AG04450 (cell line): ENCODE measurements at regions not wholly inside any gene's neighbourhood (a gene's known extent, or its start where the extent isn't known, plus 50 kb on each side); places are given as distances from the start of the nearest gene placed in this dataset.

Source experiments
- CTCF ChIA-PET: fragments of 300-600, 350-600 bp; formaldehyde crosslinking; extraction: SDS; loops from one replicate; lab custom pipeline; 2022; ENCODE audit warnings: antibody characterized with exemption, inconsistent platforms; lab: Charles Lee
- POLR2A ChIA-PET: fragments of 350-600 bp; formaldehyde crosslinking; extraction: SDS; loops from one replicate; lab custom pipeline; 2021; ENCODE audit warnings: antibody characterized with exemption, inconsistent platforms; lab: Yijun Ruan, JAX
- DNase-seq: peaks from one replicate; pipeline ENCODE4 v3.0.0-alpha.2; 2011; ENCODE audit warnings: low read depth, low spot score
- H3K27ac ChIP-seq: one replicate; pipeline ENCODE4 v1.5.1; 2012; ENCODE audit warnings: low read depth, low read length, control low read depth
- H3K27me3 ChIP-seq: one replicate; pipeline ENCODE4 v1.6.0; 2012; ENCODE audit warnings: low read length; ENCODE audit not compliant: control insufficient read depth, insufficient read depth
- H3K4me3 ChIP-seq: 2 replicates; pipeline ENCODE4 v1.5.1; 2011; ENCODE audit warnings: mild to moderate bottlenecking, low read depth, low read length, control low read depth
- H3K9me3 ChIP-seq: 2 replicates; pipeline ENCODE4 v1.5.1; 2012; ENCODE audit warnings: low read length; ENCODE audit not compliant: control insufficient read depth, insufficient read depth
- TF ChIP-seq, protein P1 (sequence below): IDR thresholded peaks from 2 replicates; pipeline ENCODE4 v1.5.1; 2011; ENCODE audit warnings: low read depth, low read length, control low read depth, inconsistent platforms

DNA sequence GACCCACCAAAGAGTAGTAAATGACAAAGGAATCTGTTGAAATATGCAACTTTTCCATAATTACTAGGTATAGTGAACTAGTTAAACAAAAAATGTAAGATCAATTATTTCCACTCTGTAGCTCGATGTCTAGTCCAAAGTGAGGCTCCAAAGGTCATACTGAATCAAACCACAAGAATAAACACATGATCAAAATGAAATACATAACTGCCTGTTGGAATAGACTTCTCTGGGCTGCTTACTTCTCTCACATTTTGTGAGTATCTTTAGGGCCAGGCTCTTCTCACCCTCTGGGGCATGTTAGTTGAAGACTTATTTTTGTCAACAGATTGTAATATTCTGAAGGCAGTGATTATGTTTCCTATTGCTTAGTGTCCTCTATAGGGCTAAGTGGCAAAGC, 103.7 kb upstream of the TMEM170B start:
- TF ChIP-seq, protein P1, sequence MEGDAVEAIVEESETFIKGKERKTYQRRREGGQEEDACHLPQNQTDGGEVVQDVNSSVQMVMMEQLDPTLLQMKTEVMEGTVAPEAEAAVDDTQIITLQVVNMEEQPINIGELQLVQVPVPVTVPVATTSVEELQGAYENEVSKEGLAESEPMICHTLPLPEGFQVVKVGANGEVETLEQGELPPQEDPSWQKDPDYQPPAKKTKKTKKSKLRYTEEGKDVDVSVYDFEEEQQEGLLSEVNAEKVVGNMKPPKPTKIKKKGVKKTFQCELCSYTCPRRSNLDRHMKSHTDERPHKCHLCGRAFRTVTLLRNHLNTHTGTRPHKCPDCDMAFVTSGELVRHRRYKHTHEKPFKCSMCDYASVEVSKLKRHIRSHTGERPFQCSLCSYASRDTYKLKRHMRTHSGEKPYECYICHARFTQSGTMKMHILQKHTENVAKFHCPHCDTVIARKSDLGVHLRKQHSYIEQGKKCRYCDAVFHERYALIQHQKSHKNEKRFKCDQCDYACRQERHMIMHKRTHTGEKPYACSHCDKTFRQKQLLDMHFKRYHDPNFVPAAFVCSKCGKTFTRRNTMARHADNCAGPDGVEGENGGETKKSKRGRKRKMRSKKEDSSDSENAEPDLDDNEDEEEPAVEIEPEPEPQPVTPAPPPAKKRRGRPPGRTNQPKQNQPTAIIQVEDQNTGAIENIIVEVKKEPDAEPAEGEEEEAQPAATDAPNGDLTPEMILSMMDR = no peak
- DNase-seq = no peak
- ChIA-PET CTCF (interaction anchor here (1.9 kb wide), 1 partner anchor 62 kb away, joined by 9 read pairs; no protein-coding TSS in a partner anchor), POLR2A (no interaction called here)
- no peak overlapping the region for H3K4me3 ChIP-seq
- H3K9me3 ChIP-seq = no peaks in the 10 kb centered on the region
- no peaks in the 10 kb centered on the region for H3K27me3 ChIP-seq
- no peak overlapping the region for H3K27ac ChIP-seq

DNA sequence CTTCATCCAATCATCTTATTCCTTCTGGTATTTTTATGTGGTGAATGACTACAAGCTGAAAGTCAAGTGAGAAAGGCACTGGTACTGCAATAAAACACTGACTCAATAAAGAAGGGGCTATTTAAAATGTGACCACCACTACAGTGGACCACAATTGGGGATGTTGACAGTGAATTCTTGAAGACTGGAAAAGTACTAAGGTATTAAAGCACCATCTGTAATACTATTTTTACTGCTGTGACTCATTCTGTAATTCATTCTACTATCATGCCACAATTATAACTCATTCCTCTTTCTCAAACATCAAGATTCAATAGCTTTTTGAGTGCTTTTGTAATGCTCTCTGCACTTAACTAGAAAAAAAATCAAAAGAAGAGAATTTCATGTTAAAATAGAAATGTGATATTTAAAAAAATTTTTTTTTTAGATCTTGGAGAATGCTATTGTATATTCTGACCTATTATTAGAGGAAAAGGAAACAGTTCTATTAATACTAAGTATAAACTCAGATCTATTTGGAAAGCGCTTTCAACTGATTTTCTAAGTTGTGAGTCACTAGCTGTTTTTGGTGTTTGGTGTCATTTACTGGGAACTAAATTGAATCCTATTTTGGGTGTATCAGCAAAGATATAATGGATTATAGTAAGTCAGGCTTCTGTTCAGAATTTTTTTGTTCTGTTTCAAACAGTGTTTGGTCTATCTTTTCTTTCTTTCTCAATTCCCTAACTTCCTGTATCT, 104.7 kb upstream of the TMEM170B start:
- Histone ChIP-seq H3K27ac (no peak overlapping the region), H3K27me3 (no peaks in the 10 kb centered on the region), H3K4me3 (no peak overlapping the region), H3K9me3 (no peaks in the 10 kb centered on the region)
- DNase-seq = no peak
- ChIA-PET POLR2A (no interaction called here), CTCF (interaction anchor here (0.6 to 3.9 kb wide), 5 partner anchors 37 to 289 kb away, joined by 3 to 15 read pairs (median 5); no protein-coding TSS in a partner anchor)
- TF ChIP-seq, protein P1 = no peak

DNA sequence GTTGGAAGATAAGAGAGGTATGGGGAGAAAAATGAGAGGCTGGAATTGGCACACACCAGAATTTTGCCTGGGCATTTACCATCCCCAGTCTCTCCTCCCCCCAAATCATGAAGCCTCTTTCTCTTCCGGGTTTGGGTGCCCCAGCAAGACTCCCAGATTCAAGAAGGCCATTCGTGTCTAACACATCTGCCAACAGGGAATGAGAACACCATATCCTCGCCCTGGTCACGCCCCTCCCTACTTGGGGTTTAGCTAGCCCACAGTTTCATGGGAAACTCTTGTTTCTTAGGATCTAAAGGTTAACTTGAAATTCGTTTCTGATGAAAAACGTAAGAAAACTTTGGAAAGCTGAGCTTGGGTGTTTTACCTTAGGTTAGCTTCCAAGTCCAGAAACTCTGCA, 105.5 kb upstream of the TMEM170B start:
- no peaks in the 10 kb centered on the region; the same call in 1 of the 2 replicates for H3K9me3 ChIP-seq
- no peak overlapping the region for H3K4me3 ChIP-seq
- no peaks in the 10 kb centered on the region for H3K27me3 ChIP-seq
- DNase-seq = no peak
- TF ChIP-seq, protein P1 = no peak
- CTCF ChIA-PET = interaction anchor here (0.6 to 3.9 kb wide), 4 partner anchors 37 to 477 kb away, joined by 3 to 15 read pairs (median 4); no protein-coding TSS in a partner anchor
- H3K27ac ChIP-seq = no peak overlapping the region
- POLR2A ChIA-PET = interaction anchor here (0.5 kb wide), 1 partner anchor 201 kb away, joined by 4 read pairs; no protein-coding TSS in a partner anchor

DNA sequence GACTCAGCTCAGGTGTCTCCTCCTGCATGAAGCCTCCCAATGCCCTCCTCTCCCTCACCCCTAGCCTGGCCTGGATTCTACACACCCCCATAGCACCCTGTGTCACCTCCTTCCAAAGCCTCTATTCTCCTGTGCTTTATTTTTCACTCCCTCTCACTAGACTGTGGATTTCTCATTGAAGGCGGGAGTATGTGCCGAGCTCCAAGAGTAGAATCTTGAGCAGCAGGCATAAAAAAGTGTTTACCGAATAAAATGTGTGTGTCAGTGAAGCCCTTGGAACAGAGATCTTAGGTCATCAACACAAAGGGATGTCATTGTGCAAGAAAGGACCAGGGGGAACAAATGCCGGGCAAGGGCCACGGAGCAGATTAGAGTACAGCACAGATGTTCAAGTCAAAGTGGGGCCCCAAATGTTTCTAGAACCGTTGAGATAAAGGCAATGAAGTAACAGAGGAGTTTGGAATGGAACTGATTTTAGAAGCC, 106.1 kb upstream of the TMEM170B start:
- TF ChIP-seq, protein P1 = no peak
- no peak for DNase-seq
- H3K9me3 ChIP-seq = no peaks in the 10 kb centered on the region; the same call in 1 of the 2 replicates
- ChIA-PET POLR2A (interaction anchor here (0.5 kb wide), 1 partner anchor 200 kb away, joined by 4 read pairs; no protein-coding TSS in a partner anchor), CTCF (interaction anchor here (1.0 to 3.9 kb wide), 2 partner anchors 64 to 477 kb away, joined by 3 to 15 read pairs; no protein-coding TSS in a partner anchor)
- no peak overlapping the region for H3K27ac ChIP-seq
- H3K4me3 ChIP-seq = no peak overlapping the region
- H3K27me3 ChIP-seq = no peaks in the 10 kb centered on the region

DNA sequence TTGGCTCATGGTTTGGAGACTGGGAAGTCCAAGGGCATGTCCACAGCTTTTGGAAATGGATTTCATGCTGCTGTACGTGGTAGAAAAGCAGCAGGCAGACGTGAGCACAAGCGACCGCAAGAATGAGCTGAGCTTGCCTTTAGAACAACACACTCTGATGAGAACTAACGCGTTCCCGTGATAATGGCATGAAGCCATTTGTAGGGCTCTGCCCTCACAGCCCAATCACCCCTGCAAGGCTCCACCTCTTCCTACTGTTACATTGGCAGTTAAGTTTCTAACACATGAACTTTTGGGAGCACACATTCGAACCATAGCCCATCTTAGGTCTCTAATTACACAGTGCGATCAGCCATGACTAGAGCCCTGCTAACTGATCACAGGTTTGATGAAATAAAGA, 107.5 kb upstream of the TMEM170B start:
- CTCF ChIA-PET = interaction anchor here (3.9 kb wide), 1 partner anchor 66 kb away, joined by 15 read pairs; no protein-coding TSS in a partner anchor
- no peak for DNase-seq
- Histone ChIP-seq H3K9me3 (no peaks in the 10 kb centered on the region; the same call in 1 of the 2 replicates), H3K27me3 (no peaks in the 10 kb centered on the region), H3K4me3 (no peak overlapping the region), H3K27ac (no peak overlapping the region)
- TF ChIP-seq, protein P1 = no peak
- POLR2A ChIA-PET = interaction anchor here (0.6 kb wide), 1 partner anchor 286 kb away, joined by 4 read pairs; no protein-coding TSS in a partner anchor
